ENCODE measurements at regions not wholly inside any gene's neighbourhood (a gene's known extent, or its start where the extent isn't known, plus 50 kb on each side); places are given as distances from the start of the nearest gene placed in this dataset.
"Not testable (repeated sequence)": the region's sequence is repeated elsewhere in the genome, so short reads cannot be mapped to it uniquely, and the experiment has no call there.

GRCh38 chr2:47295981-47296635 lies 73.0 kb upstream of the EPCAM start:
- no peak for DNase-seq (ENCODE audit: low read depth)

GRCh38 chr2:47295131-47295980 lies 73.8 kb upstream of the EPCAM start:
- no peak for DNase-seq (ENCODE audit: low read depth)

- no peak for DNase-seq (ENCODE audit: low read depth)
Observed at GRCh38 chr2:47293976-47294375, 75.1 kb upstream of the EPCAM start.

GRCh38 chr2:47288864-47289263 lies 80.2 kb upstream of the EPCAM start:
- no peak for DNase-seq (ENCODE audit: low read depth)

- no peak for DNase-seq (ENCODE audit: low read depth)
Observed at GRCh38 chr2:47283659-47284058, 85.5 kb upstream of the EPCAM start.

- DNase-seq (ENCODE audit: low read depth) = no peak
Observed at GRCh38 chr2:47282621-47283272, 86.4 kb upstream of the EPCAM start.

- DNase-seq (ENCODE audit: low read depth) = not testable (repeated sequence)
Observed at GRCh38 chr2:47279525-47279924, 89.6 kb upstream of the EPCAM start.

- no peak for DNase-seq (ENCODE audit: low read depth)
Observed at GRCh38 chr2:47277987-47278386, 91.1 kb upstream of the EPCAM start.

- no peak for DNase-seq (ENCODE audit: low read depth)
Observed at GRCh38 chr2:47277187-47277586, 91.9 kb upstream of the EPCAM start.

GRCh38 chr2:47276061-47276460 lies 93.0 kb upstream of the EPCAM start:
- no peak for DNase-seq (ENCODE audit: low read depth)

GRCh38 chr2:47274054-47274782 lies 94.9 kb upstream of the EPCAM start:
- DNase-seq (ENCODE audit: low read depth) = peak; percentile 22

- no peak for DNase-seq (ENCODE audit: low read depth)
Observed at GRCh38 chr2:47272905-47273758, 96.0 kb upstream of the EPCAM start.

GRCh38 chr2:47272031-47272864 lies 95.9 kb upstream of the CALM2 start:
- DNase-seq (ENCODE audit: low read depth) = peak; percentile 80

- no peak for DNase-seq (ENCODE audit: low read depth)
Observed at GRCh38 chr2:47271054-47272000, 95.0 kb upstream of the CALM2 start.

GRCh38 chr2:47270421-47270820 lies 94.1 kb upstream of the CALM2 start:
- DNase-seq (ENCODE audit: low read depth) = no peak

- peak; percentile 93 for DNase-seq (ENCODE audit: low read depth)
Observed at GRCh38 chr2:47269316-47270232, 93.3 kb upstream of the CALM2 start.

GRCh38 chr2:47267711-47268086 lies 91.4 kb upstream of the CALM2 start:
- no peak for DNase-seq (ENCODE audit: low read depth)
